GM20431 (cell line): ENCODE measurements at regions not wholly inside any gene's neighbourhood (a gene's known extent, or its start where the extent isn't known, plus 50 kb on each side); places are given as distances from the start of the nearest gene placed in this dataset.
"Not testable (repeated sequence)": the region's sequence is repeated elsewhere in the genome, so short reads cannot be mapped to it uniquely, and the experiment has no call there.

Experiments
- in situ Hi-C: fragments of 300-500 bp; cut with MseI, MboI; formaldehyde crosslinking; loops from one replicate; pipeline ENCODE4 v1.15.0; 2020; ENCODE audit warnings: low sequenced_read_pairs; ENCODE audit not compliant: unreplicated experiment

GRCh38 chr6:97449444-97449966 is 166.5 kb upstream of the MMS22L start:
- in situ Hi-C loops = no loop called here

DNA sequence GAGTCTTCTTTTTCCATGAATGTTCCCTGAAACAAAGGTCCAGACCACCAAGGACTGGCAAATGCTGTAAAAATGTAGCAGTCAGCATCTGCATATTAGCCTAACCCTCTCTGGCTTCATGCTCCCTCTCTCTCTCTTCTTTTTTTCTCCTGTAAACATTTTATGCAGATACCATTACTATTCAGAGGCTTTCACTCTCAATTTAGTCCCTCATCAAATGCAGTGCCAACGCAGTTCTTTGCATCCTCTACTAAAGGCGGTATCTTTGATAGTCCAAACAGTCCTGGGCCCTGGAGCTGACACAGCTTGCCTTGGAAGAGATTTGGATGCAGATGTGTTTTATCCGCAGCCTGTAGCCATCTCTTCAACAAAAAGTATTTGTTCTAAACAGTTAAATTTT is 167.1 kb upstream of the MMS22L start:
- in situ Hi-C loops = no loop called here

DNA sequence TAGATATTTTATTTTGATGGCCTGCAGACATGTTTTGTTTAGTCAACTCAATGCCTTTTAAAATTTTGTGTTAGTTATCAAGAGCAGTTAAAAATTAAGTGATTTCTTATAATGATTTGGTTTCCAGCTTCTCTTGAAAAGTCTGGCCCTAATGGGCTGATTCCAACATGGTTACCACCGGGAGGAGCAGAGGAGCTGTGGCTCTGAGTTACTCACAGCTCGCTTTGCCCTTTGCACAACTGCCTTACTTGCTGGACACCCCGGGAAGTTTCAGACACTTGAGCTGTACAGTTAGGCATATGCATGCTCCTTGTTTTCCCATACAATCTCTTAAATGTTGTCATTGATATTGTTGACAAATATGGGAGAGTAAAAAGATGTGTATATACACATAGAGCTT is 173.1 kb upstream of the MMS22L start:
- in situ Hi-C loops = no loop called here

GRCh38 chr6:97459535-97459934 is 176.5 kb upstream of the MMS22L start:
- in situ Hi-C loops = no loop called here

- in situ Hi-C loops = no loop called here
Measured at GRCh38 chr6:97459986-97460385, 177.0 kb upstream of the MMS22L start.

DNA sequence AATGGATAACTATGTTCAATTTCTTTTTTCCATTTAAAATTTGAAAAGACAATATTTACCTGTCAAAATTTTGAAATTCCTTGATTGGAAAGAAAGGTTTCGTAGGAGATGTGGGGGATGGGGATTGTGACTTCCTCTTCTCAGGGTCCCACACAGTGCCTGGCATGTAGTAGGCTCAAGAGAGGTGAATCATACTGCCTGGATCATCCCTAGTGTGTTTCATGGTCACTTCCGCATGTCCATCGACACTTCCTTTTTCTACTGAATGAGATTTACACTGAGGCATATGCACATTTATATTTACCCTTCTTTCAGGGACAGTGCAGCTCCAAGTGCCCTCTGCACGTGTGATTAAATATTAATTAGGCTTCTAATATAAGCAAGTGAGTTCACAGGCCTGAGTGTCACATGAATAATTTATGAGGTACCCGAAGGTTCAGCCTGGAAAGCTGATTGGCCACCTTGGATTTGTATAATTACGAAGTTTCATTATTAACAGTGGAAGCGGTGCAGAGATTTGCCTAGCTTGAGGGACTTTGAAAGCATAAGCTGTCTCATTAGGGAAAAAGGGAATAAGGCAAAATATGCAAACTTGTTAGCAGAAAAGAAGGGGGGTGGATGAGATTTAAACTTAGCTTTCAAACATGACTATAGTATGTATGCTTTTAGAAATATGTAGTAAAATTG is 177.5 kb upstream of the MMS22L start:
- in situ Hi-C loops = no loop called here

DNA sequence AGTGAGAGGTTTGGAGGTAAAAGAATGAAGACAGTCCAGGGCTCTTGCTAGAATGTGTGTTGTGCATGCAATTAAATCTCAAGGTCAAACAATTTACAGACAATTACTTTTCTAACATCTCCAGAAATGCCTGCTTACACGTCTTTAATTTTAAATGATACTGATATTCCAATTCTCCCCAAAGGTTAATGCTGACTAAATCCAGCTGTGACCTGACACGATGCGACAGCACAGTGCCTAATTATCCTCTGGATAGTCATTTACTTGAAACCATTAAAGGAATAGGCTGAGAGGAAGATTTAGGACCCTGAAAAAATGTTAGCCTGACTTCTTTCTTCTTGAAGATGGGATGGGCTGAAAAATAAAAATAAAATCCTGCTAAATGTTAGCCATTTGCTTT is 178.2 kb upstream of the MMS22L start:
- in situ Hi-C loops = no loop called here

- in situ Hi-C loops = no loop called here
Measured at GRCh38 chr6:97462031-97462430, 179.0 kb upstream of the MMS22L start.

DNA sequence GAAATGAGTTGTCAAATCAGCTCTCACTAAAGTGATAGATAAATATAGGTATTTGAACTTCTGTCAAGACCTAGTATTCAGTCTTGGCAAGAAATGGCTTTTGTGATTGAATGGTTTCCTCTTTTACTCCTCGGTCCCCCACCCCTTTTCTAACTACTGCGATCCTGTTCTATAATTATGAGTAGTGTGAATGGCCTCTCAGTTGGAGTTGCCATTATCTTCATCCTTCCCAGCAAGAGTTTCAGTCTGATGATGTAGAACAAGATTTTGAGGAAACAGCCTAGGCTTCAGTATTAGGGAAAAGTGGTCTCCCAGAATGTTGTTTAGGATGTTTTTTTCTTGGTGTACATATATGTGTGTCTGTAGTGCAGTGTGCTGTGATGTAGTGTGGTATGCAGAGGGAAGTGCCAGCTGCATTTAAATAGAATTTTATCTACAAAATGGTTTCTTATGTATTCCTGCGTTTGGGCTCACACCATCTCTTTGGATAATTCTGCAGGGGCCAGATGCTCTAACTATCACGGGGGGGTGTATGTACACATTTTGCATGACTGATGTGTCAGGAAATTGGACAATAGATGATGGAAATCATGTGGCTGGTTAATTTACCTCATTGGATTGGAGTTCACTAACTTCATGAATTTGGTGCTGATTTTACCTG is 180.1 kb upstream of the MMS22L start:
- in situ Hi-C loops = no loop called here

- in situ Hi-C loops = no loop called here
Measured at GRCh38 chr6:97465877-97466561, 183.0 kb upstream of the MMS22L start.

- in situ Hi-C loops = no loop called here
Measured at GRCh38 chr6:97468981-97469380, 186.0 kb upstream of the MMS22L start.

DNA sequence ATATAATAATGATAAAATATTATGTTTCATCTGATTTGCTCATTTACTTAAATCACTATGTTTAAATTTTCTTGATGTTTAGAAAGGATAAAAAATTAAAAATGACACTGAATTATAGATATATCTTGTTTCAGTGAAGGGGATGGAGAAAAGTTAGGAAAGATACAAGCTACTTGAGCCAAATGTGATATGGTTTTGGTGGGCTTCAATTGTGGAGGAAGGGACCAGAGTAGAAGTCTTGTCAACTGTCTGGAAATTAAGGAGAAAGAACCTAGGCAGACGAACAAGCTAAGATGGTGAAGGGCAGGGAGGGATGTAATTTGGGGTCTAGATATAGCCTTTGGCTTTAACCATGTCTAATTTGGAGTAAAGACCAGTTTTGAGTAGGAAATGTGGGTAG is 186.4 kb upstream of the MMS22L start:
- in situ Hi-C loops = no loop called here

DNA sequence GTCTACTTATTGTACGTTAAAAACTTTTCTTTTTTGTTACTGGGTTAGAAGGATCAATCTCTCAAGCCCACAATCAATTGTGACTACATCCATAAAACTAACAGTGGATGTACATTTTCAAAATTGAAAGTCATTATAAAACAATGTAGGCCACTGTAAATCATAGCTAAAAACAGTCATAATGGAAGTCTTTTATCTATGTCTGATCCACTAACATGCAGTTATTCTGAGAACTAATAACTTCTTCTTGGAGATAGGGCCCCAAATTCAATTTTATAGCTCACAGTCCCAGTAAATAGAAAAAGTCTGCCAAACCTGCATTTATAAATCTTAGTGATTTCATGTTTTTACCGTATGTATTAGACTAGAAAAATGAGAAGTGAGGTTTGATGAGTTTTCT is 187.3 kb upstream of the MMS22L start:
- in situ Hi-C loops = no loop called here

DNA sequence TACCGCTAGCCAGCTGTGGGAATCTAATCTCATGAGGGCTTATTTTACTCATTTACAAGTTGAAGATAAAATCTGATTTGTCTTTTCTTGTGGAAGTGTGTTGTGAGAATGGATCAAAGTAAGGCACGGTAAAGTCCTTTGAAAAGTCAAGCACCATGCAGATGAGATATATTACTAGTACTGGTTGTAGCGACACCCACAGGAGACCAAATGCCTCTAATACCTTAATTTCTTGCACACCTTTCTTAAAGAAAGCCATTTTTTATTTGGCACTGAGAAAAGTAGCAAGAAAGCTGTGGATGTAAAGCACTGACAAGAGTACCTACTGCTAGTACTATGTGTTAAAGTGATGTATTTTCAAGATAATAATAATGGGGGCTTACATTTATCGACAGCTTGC is 191.0 kb upstream of the MMS22L start:
- in situ Hi-C loops = no loop called here

- in situ Hi-C loops = no loop called here
Measured at GRCh38 chr6:97497713-97498331, 214.8 kb upstream of the MMS22L start.

DNA sequence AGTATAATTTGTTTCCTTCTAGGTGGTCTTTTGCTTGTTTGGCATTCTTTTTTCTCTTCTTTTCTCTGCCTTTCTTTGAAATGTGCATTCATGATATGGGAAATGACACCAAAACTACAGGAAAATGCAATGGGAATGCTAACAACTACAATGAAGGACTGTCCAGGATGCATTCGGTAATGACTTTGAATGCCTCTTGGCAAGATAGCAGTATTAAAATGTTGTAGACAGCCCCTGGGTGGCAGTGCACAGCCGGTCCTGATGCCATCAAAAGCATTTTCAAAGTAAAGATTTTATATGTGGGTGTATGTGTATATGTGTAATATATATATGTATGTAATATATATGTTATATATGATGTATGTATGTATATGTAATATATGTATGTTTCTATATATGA is 218.8 kb upstream of the MMS22L start:
- in situ Hi-C loops = no loop called here

DNA sequence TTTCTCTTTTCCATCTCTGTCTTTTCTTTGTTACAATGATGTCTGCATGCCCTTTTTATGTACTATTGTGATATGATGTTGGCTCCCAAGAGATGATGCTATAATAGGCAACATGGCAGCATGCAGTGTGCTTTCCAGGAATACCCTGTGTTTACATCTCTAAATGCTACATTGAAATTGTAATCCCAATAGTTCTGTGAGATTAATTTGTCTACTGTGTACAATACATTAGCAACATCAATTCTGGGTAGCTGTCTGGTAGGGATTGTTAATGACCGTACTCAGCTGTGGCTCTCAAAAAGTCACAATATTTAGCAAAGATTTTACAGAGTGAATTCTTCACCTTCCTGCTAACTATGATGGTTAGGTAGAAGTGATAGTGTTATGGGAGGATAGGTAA is 225.6 kb upstream of the MMS22L start:
- in situ Hi-C loops = no loop called here

- in situ Hi-C loops = not testable (repeated sequence)
Measured at GRCh38 chr6:97513260-97513659, 230.2 kb upstream of the MMS22L start.

DNA sequence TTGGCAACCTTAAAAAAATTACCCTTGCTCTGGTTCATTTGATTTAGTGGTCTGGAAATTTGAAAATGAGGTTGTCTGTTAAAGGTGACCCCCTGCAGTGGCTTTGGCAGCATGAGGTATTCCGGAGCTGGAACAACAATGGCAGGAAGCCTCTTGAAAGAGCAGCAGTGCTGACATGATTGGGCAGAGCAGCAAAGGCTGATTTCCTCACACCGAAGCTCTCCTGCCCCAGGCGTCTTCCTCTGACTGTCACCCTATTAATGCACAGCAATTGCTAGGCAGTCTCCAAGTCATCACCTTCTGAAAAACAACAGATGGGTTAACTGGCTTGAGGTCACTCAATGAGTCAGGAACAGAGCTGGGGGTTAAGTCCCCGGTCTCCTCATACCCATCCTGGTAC is 241.8 kb upstream of the MMS22L start:
- in situ Hi-C loops = no loop called here

GRCh38 chr6:97535800-97536199 is 252.8 kb upstream of the MMS22L start:
- in situ Hi-C loops = no loop called here

GRCh38 chr6:97548354-97548753 is 265.3 kb upstream of the MMS22L start:
- in situ Hi-C loops = no loop called here
